ENCODE measurements at regions not wholly inside any gene's neighbourhood (a gene's known extent, or its start where the extent isn't known, plus 50 kb on each side); places are given as distances from the start of the nearest gene placed in this dataset.
"Not testable (repeated sequence)": the region's sequence is repeated elsewhere in the genome, so short reads cannot be mapped to it uniquely, and the experiment has no call there.

DNA sequence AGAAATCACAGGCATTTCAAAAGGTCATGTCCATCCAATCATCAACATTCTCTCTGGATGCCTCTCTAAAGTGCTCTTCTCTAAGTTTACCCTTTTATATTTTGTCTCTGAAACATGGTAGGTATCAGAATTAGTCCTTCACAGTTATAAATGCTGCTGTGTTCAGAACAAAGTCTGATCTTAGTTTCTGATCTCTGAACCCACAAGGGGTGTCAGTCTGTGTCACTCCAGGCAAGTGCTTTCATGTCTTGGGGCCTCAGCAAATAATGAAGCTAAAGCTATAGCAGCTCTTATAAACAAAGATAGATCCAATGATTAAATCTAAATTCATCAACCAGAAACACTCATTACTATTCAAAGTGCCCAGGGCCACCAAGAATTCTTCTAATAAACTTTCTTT is 281.7 kb downstream of the BCL2L11 start:
- H2BK5ac ChIP-seq (ENCODE audit: low read depth, low read length, poor library complexity, severe bottlenecking); H3K36me3 ChIP-seq (ENCODE audit: control insufficient read depth in 1 of 2, insufficient read depth in 2 of 2, low read depth in 1 of 2, low read length in 2 of 2); H3K27ac ChIP-seq (ENCODE audit: low read length, poor library complexity, severe bottlenecking); H3K14ac ChIP-seq (ENCODE audit: low read length in 2 of 2); H3K9me3 ChIP-seq (ENCODE audit: control insufficient read depth, low read length); H3K4ac ChIP-seq (ENCODE audit: low read depth in 1 of 2, low read length in 2 of 2); H2BK15ac ChIP-seq (ENCODE audit: low read depth, poor library complexity, severe bottlenecking); H3K4me3 ChIP-seq (ENCODE audit: insufficient read depth in 1 of 2, low read depth in 1 of 2, low read length in 2 of 2); H3K18ac ChIP-seq (ENCODE audit: low read depth in 1 of 2, low read length in 2 of 2); H3K23ac ChIP-seq (ENCODE audit: low read length in 2 of 2); DNase-seq; H2AFZ ChIP-seq (ENCODE audit: low read depth, low read length); H2AK5ac ChIP-seq (ENCODE audit: low read length, severe bottlenecking); H3K9ac ChIP-seq (ENCODE audit: low read length); H4K91ac ChIP-seq (ENCODE audit: low read length); H3K79me1 ChIP-seq (replicated peaks; ENCODE audit: low read length, poor library complexity, severe bottlenecking); H2BK120ac ChIP-seq (ENCODE audit: low read depth, low read length); H2BK12ac ChIP-seq (ENCODE audit: low read length in 2 of 2); H3K27me3 ChIP-seq (ENCODE audit: control insufficient read depth in 1 of 2, insufficient read depth in 1 of 2, low read length in 2 of 2); H3K4me1 ChIP-seq (ENCODE audit: control insufficient read depth, insufficient read depth, low read depth, low read length); H3K4me2 ChIP-seq (ENCODE audit: low read length, poor library complexity, severe bottlenecking); H4K8ac ChIP-seq (ENCODE audit: low read length): not testable (repeated sequence)

DNA sequence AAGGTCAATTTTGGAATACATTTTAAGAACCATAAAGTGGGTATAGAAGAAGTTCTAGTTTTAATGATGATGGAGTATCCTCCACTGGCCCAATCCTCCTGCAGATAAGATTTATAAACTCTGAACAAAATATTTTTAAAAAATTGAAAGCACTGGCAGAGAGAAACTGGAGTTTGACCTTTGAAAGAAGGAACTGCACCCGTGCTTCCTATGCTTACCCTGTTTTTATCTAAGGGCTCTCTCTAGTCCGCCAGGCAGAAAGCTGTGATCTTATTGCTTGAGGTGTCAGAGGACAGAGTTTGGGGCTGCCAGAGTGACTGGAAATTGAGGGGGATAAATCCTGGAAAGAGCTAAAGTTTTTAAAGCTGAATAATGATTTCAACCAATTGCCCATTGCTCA is 282.6 kb downstream of the BCL2L11 start:
- H3K4me3 ChIP-seq (ENCODE audit: insufficient read depth in 1 of 2, low read depth in 1 of 2, low read length in 2 of 2); H3K9me3 ChIP-seq (ENCODE audit: control insufficient read depth, low read length); H2AFZ ChIP-seq (ENCODE audit: low read depth, low read length); H3K18ac ChIP-seq (ENCODE audit: low read depth in 1 of 2, low read length in 2 of 2); H3K27me3 ChIP-seq (ENCODE audit: control insufficient read depth in 1 of 2, insufficient read depth in 1 of 2, low read length in 2 of 2); H3K79me1 ChIP-seq (replicated peaks; ENCODE audit: low read length, poor library complexity, severe bottlenecking); H3K14ac ChIP-seq (ENCODE audit: low read length in 2 of 2); H4K8ac ChIP-seq (ENCODE audit: low read length); H2BK15ac ChIP-seq (ENCODE audit: low read depth, poor library complexity, severe bottlenecking); H3K36me3 ChIP-seq (ENCODE audit: control insufficient read depth in 1 of 2, insufficient read depth in 2 of 2, low read depth in 1 of 2, low read length in 2 of 2); H3K27ac ChIP-seq (ENCODE audit: low read length, poor library complexity, severe bottlenecking); H4K91ac ChIP-seq (ENCODE audit: low read length); DNase-seq; H2AK5ac ChIP-seq (ENCODE audit: low read length, severe bottlenecking); H3K4me1 ChIP-seq (ENCODE audit: control insufficient read depth, insufficient read depth, low read depth, low read length); H2BK120ac ChIP-seq (ENCODE audit: low read depth, low read length); H2BK12ac ChIP-seq (ENCODE audit: low read length in 2 of 2); H3K23ac ChIP-seq (ENCODE audit: low read length in 2 of 2); H2BK5ac ChIP-seq (ENCODE audit: low read depth, low read length, poor library complexity, severe bottlenecking); H3K9ac ChIP-seq (ENCODE audit: low read length); H3K4ac ChIP-seq (ENCODE audit: low read depth in 1 of 2, low read length in 2 of 2); H3K4me2 ChIP-seq (ENCODE audit: low read length, poor library complexity, severe bottlenecking): not testable (repeated sequence)
- WGBS = no CpG with 5 or more reads among the region's 2 CpGs

DNA sequence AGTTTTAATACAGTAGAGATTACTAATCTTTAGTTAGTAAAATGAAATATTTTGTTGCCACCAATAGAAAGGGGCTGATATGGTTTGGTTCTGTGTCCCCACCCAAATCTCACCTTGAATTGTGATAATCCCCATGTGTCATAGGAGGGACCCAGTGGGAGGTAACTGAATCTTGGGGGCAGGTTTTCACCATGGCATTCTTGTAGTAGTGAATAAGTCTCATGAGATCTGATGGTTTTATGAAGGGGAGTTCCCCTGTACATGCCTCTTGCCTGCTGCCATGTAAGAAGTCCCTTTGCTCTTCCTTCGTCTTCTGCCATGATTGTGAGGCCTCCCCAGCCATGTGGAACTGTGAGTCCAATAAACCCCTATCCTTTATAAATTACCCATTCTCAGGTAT is 285.9 kb downstream of the BCL2L11 start:
- H3K14ac ChIP-seq (ENCODE audit: low read length in 2 of 2); H3K18ac ChIP-seq (ENCODE audit: low read depth in 1 of 2, low read length in 2 of 2); H2AFZ ChIP-seq (ENCODE audit: low read depth, low read length); DNase-seq; H3K9ac ChIP-seq (ENCODE audit: low read length); H3K4me3 ChIP-seq (ENCODE audit: insufficient read depth in 1 of 2, low read depth in 1 of 2, low read length in 2 of 2); H3K23ac ChIP-seq (ENCODE audit: low read length in 2 of 2); H3K79me1 ChIP-seq (replicated peaks; ENCODE audit: low read length, poor library complexity, severe bottlenecking); H2AK5ac ChIP-seq (ENCODE audit: low read length, severe bottlenecking); H2BK15ac ChIP-seq (ENCODE audit: low read depth, poor library complexity, severe bottlenecking); H3K27ac ChIP-seq (ENCODE audit: low read length, poor library complexity, severe bottlenecking); H2BK120ac ChIP-seq (ENCODE audit: low read depth, low read length); H3K4me1 ChIP-seq (ENCODE audit: control insufficient read depth, insufficient read depth, low read depth, low read length); H2BK5ac ChIP-seq (ENCODE audit: low read depth, low read length, poor library complexity, severe bottlenecking); H3K4ac ChIP-seq (ENCODE audit: low read depth in 1 of 2, low read length in 2 of 2); H3K4me2 ChIP-seq (ENCODE audit: low read length, poor library complexity, severe bottlenecking); H4K91ac ChIP-seq (ENCODE audit: low read length); H3K9me3 ChIP-seq (ENCODE audit: control insufficient read depth, low read length); H2BK12ac ChIP-seq (ENCODE audit: low read length in 2 of 2); H4K8ac ChIP-seq (ENCODE audit: low read length); H3K27me3 ChIP-seq (ENCODE audit: control insufficient read depth in 1 of 2, insufficient read depth in 1 of 2, low read length in 2 of 2); H3K36me3 ChIP-seq (ENCODE audit: control insufficient read depth in 1 of 2, insufficient read depth in 2 of 2, low read depth in 1 of 2, low read length in 2 of 2): not testable (repeated sequence)
- no CpG with 5 or more reads among the region's 1 CpG for WGBS

DNA sequence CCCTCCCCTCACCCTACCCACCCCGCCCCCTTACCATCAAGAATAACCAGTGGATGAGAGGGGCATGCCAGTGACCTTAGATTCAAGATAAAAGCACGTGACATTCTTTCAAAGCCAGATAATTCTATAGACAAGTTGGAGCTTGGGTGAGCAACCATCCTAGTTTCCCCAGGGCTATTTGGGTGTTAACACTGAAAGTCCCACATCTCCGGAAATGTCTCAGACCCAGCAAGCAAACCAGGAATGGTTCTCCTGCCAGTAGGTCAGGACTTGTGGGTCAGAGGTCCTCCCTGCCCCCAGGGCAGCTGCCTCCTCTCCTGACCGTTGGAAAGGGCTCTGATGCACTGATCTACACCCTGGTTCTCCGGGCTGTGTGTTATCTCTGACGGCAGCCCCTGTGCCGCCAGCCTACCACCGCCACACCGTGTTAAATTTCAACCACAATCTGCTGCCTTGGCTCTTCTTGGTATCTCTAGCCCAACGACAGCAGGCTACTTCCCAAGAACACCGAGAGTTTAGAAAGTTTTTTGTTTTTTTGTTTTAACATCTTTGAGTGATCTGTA is 287.0 kb downstream of the BCL2L11 start:
- H4K91ac ChIP-seq (ENCODE audit: low read length); H3K4me1 ChIP-seq (ENCODE audit: control insufficient read depth, insufficient read depth, low read depth, low read length); H3K4me2 ChIP-seq (ENCODE audit: low read length, poor library complexity, severe bottlenecking); H3K36me3 ChIP-seq (ENCODE audit: control insufficient read depth in 1 of 2, insufficient read depth in 2 of 2, low read depth in 1 of 2, low read length in 2 of 2); H3K4me3 ChIP-seq (ENCODE audit: insufficient read depth in 1 of 2, low read depth in 1 of 2, low read length in 2 of 2); H3K4ac ChIP-seq (ENCODE audit: low read depth in 1 of 2, low read length in 2 of 2); DNase-seq; H2BK12ac ChIP-seq (ENCODE audit: low read length in 2 of 2); H4K8ac ChIP-seq (ENCODE audit: low read length); H2BK15ac ChIP-seq (ENCODE audit: low read depth, poor library complexity, severe bottlenecking); H2BK120ac ChIP-seq (ENCODE audit: low read depth, low read length); H3K9me3 ChIP-seq (ENCODE audit: control insufficient read depth, low read length); H3K9ac ChIP-seq (ENCODE audit: low read length); H3K14ac ChIP-seq (ENCODE audit: low read length in 2 of 2); H3K27ac ChIP-seq (ENCODE audit: low read length, poor library complexity, severe bottlenecking); H2AK5ac ChIP-seq (ENCODE audit: low read length, severe bottlenecking); H3K18ac ChIP-seq (ENCODE audit: low read depth in 1 of 2, low read length in 2 of 2); H2BK5ac ChIP-seq (ENCODE audit: low read depth, low read length, poor library complexity, severe bottlenecking); H3K79me1 ChIP-seq (replicated peaks; ENCODE audit: low read length, poor library complexity, severe bottlenecking); H3K27me3 ChIP-seq (ENCODE audit: control insufficient read depth in 1 of 2, insufficient read depth in 1 of 2, low read length in 2 of 2); H2AFZ ChIP-seq (ENCODE audit: low read depth, low read length); H3K23ac ChIP-seq (ENCODE audit: low read length in 2 of 2): not testable (repeated sequence)
- WGBS = no CpG with 5 or more reads among the region's 11 CpGs

Data from mesenchymal stem cell (in vitro differentiated cells and primary cell).